ENCODE measurements at regions not wholly inside any gene's neighbourhood (a gene's known extent, or its start where the extent isn't known, plus 50 kb on each side); places are given as distances from the start of the nearest gene placed in this dataset.

DNA sequence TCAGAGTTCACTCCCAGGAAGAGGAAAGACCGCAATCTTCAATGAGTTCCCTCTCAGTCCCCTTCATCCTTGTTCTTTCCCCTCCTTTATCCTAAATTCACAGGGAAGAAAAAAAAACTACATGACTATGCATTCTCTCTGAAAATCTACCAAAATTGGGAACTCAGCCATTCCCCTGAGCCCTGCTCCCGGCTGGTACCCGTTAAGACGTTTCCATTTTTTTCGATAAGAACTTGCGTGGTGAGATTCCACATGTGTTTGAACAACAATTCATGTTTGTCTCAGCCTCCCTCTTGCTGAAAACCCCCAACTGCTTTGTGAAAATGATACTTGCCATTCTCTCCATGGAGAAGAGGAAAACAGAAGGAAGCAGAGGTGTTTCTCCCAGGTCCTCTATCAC is 318.7 kb upstream of the ID2 start:
- TF ChIP-seq, protein P1, sequence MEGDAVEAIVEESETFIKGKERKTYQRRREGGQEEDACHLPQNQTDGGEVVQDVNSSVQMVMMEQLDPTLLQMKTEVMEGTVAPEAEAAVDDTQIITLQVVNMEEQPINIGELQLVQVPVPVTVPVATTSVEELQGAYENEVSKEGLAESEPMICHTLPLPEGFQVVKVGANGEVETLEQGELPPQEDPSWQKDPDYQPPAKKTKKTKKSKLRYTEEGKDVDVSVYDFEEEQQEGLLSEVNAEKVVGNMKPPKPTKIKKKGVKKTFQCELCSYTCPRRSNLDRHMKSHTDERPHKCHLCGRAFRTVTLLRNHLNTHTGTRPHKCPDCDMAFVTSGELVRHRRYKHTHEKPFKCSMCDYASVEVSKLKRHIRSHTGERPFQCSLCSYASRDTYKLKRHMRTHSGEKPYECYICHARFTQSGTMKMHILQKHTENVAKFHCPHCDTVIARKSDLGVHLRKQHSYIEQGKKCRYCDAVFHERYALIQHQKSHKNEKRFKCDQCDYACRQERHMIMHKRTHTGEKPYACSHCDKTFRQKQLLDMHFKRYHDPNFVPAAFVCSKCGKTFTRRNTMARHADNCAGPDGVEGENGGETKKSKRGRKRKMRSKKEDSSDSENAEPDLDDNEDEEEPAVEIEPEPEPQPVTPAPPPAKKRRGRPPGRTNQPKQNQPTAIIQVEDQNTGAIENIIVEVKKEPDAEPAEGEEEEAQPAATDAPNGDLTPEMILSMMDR (IDR thresholded peaks at IDR 0.05 in 2 of 3, conservative IDR thresholded peaks at IDR 0.05 in 1 of 3; ENCODE audit: insufficient read depth in 2 of 3, low read depth in 1 of 3, low read length in 3 of 3) = no peak
- no peak for TF ChIP-seq POLR2A (conservative IDR thresholded peaks at IDR 0.05)
- TF ChIP-seq MAZ (CRISPR knock-in tag; conservative IDR thresholded peaks at IDR 0.05 in 1 of 2, IDR thresholded peaks at IDR 0.05 in 1 of 2) = no peak
- TF ChIP-seq PTTG1 (tag; IDR thresholded peaks at IDR 0.05; ENCODE audit: low read depth) = no peak
- TF ChIP-seq, protein P2, sequence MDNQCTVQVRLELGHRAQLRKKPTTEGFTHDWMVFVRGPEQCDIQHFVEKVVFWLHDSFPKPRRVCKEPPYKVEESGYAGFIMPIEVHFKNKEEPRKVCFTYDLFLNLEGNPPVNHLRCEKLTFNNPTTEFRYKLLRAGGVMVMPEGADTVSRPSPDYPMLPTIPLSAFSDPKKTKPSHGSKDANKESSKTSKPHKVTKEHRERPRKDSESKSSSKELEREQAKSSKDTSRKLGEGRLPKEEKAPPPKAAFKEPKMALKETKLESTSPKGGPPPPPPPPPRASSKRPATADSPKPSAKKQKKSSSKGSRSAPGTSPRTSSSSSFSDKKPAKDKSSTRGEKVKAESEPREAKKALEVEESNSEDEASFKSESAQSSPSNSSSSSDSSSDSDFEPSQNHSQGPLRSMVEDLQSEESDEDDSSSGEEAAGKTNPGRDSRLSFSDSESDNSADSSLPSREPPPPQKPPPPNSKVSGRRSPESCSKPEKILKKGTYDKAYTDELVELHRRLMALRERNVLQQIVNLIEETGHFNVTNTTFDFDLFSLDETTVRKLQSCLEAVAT (IDR thresholded peaks at IDR 0.05) = no peak
- TF ChIP-seq STAT5B (CRISPR knock-in tag; IDR thresholded peaks at IDR 0.05) = no peak
- TF ChIP-seq BHLHE40 (IDR thresholded peaks at IDR 0.05; ENCODE audit: low read length) = no peak
- TF ChIP-seq ZZZ3 (IDR thresholded peaks at IDR 0.05) = no peak
- no peak for TF ChIP-seq HDAC2 (IDR thresholded peaks at IDR 0.05)
- no peak for TF ChIP-seq BRCA1 (IDR thresholded peaks at IDR 0.05)
- no peak for TF ChIP-seq BRCA1 (CRISPR knock-in tag; IDR thresholded peaks at IDR 0.05)
- TF ChIP-seq SMARCC2 (IDR thresholded peaks at IDR 0.05; ENCODE audit: low read depth) = no peak
- TF ChIP-seq GABPA (tag; conservative IDR thresholded peaks at IDR 0.05; ENCODE audit: low read depth) = no peak
- TF ChIP-seq, protein P3, sequence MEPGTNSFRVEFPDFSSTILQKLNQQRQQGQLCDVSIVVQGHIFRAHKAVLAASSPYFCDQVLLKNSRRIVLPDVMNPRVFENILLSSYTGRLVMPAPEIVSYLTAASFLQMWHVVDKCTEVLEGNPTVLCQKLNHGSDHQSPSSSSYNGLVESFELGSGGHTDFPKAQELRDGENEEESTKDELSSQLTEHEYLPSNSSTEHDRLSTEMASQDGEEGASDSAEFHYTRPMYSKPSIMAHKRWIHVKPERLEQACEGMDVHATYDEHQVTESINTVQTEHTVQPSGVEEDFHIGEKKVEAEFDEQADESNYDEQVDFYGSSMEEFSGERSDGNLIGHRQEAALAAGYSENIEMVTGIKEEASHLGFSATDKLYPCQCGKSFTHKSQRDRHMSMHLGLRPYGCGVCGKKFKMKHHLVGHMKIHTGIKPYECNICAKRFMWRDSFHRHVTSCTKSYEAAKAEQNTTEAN (CRISPR knock-in tag; IDR thresholded peaks at IDR 0.05) = no peak
- TF ChIP-seq JUND (IDR thresholded peaks at IDR 0.05; ENCODE audit: borderline replicate concordance, low read depth, low read length) = no peak
- no peak for TF ChIP-seq JUND (tag; IDR thresholded peaks at IDR 0.05; ENCODE audit: borderline replicate concordance, low read depth, low read length)

Data from K562 (cell line).